GM21447 (cell line): ENCODE measurements at regions not wholly inside any gene's neighbourhood (a gene's known extent, or its start where the extent isn't known, plus 50 kb on each side); places are given as distances from the start of the nearest gene placed in this dataset.
"Not testable (repeated sequence)": the region's sequence is repeated elsewhere in the genome, so short reads cannot be mapped to it uniquely, and the experiment has no call there.

Experiments used
- ATAC-seq: cut with Tn5 transposase; IDR thresholded peaks from one replicate; pipeline ENCODE4 v1.9.1; 2021; ENCODE audit not compliant: unreplicated experiment

DNA sequence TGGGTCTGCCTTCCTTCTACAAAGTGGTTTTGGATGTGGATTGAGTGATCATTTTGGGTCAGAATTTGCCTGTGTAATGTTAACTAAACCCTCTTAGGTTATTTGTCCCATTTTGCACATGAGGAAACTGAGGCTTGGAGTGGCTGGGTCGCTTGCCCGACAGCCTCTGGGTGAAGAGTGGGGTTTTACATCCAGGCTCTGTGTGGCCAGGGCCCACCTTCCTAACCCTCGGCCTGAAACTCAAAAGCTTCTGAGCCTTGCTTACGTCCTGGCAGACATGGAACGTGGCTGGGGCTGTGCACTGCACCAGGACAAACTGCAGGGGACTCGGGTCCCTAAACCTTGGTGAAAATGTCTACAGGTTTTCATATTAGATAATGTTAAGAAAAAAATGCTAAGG, 542.4 kb downstream of the TBC1D22A start:
- ATAC-seq, result no peak

DNA sequence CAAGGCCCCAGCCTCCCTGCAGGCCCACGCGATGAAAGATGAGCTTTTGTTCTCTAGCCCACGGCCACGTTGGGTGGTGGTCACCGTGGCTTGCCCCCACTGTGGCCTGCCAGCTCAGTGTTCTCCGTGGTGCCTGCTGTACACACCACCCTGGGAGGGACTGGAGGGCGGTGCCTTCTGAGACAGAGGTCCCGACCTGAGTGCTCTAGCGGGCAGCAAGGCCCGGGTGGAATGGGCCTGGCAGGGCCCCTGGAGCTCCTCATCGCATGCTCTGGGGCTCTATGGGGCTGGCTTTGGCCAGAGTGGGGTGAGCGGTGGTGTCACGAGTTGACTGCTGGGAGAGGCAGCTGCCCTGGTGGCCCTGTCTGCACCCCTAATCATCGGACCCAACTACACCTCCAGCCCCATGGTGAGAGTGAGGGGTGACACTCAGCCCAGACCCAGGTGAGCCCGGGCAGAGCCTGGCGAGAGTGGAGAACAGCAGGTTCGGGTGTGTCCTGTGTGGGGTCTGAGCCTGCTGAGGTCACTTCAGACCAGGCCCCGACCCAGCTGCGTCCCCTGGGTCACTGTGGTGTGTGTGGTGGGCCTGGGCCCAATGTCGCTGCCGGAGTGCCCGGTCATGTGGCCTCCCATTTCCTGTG, 541.9 kb downstream of the TBC1D22A start:
- ATAC-seq, result no peak

DNA sequence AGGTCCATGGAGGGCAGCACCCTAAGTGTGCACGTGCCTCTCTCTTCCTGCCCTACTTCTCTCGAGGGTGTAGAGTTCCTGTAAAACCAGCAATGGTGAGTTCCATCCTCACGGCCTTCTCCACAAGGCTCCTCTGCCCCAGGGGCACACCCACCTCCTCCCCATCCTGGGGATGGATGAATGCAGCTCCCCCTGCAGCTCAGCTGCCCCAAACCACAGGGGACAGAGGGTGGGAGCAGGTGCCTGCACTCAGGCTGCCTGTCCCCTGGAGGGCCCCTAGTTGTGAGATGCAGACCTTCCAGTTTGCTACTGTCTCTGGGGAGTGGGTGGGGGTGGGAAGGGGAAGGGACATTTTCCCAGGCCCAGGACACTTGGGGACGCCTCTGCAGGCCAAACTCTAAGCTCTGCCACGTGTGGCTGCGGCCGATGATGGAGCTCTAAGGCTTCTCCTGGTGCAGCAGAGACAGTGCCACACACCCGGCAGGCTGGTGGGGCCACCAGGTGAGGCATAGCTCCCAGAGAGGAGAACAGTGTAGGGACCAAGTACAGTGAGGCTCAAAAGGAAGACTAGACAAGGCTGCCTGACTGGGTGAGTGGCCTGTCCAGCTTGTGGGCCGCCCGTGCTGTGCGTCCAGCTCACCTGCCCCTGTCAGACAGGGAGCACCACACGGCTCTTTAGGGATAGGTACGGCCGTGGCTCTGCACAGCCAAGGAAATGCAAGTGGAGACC, 540.9 kb downstream of the TBC1D22A start:
- no peak for ATAC-seq

DNA sequence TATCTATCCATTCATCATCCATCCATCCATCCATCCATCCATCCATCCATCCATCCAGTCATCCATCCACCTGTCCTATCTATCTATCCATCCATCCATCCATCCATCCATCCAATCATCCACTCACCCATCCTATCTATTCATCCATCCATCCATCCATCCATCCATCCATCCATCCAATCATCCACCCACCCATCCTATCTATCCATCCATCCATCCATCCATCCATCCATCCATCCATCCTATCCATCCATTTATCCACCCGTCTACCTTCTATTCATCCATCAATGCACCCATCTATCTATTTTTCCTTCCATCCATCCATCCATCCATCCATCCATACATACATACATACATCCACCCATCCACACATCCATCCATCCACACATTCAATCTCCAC, 540.1 kb downstream of the TBC1D22A start:
- ATAC-seq, result not testable (repeated sequence)

DNA sequence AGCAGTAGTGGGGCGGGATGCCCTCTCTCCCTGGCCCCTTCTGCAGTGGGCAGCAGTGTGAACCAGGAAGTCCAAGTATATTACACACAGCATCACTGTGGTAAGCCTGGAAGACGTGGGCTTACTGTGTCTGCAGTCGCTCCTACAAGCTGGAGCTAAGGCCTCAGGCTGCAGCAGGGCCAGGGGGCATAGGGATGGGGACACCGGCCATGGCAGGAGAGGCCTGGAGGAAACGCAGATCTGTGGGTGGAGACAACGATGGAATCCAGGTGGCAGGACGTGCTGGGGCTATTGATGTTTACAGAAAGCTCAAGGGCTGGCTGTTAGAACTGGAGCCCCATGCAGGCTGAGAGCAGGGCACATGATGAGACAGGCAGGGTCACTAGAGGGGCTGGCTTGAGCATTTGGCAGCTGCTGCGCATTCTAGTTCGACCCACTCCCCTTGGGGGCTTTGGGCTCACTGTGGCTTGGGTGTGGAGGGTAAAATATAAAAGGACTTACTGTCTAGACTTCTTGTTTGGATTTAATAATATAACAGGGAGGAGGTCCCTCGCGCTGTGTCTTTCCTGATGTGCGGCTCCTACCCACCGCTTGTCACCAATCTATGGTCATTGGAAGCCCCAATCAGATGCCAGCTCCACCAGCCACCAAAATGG, 539.5 kb downstream of the TBC1D22A start:
- ATAC-seq, result no peak

DNA sequence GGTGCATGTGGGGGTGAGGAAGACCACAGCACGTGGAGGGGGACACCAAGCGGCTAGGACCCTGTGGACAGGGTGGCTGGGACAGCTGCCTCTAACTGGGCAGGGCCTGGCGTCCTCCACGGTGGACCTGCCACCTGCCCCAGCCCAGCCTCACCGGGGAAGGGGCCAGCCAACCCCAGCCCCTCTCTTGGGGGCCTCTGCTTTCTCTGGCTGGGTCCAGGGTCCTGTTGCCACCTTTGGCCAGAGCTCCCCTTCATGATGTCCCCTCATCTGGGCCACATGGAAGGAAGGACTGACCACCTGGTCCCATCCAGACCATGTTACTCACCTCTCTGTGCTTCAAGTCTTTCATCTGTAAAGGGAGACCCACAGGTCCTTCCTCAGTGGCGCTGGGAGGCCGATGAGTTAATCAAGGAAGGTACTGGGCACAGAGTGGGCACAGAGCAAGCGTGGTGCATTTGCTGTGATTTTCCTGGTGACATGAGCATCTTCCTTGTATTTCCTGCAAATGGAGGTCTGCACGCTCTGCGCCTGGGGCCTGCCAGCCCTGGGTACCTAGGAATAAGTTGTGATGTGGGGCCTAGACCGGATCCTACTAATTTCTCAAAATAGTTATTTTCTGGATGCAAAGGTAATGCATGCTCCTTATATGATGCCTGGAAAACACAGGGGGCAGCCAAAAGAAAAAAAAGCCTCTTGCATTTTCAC, 538.4 kb downstream of the TBC1D22A start:
- no peak for ATAC-seq

DNA sequence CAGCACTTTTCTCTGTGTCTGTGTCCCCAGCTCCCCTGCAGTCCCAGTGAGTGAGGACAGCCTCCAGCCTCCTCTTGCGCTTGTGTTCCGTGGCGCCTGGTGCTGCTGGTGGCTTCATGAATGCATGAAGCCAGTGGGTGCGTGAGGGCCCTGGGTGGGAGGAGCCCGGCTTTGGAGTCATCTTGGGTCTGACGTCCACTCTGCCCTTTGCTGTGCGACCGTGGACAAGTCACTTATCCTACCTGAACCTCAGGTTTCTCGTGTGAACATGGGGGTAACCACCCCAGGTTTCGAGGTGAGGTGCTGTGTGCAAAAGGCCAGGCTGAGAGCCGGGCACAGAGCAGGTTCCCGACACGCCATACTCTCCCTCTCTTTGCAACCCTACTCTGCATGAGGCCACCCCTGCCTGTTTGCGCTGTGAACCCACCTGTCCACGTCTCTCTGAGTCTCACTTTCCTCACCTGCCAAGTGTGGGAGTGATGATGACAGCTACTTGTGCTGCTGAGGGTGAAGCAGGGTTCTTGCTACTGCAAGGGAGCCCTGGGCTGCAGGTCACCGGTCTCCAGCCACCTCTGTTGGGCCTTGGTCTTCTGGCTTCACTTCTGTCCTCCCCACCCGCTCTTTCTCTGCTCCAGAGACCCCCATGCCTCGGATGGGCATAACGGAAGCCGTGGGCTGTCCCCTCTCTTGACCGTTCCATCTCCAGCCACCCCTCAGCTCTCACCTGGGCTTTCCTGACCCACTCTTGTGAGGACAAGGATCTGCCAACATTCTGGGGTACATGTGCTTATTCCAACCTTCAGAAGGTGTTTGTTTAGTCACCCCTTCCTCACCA, 537.6 kb downstream of the TBC1D22A start:
- ATAC-seq, result no peak

DNA sequence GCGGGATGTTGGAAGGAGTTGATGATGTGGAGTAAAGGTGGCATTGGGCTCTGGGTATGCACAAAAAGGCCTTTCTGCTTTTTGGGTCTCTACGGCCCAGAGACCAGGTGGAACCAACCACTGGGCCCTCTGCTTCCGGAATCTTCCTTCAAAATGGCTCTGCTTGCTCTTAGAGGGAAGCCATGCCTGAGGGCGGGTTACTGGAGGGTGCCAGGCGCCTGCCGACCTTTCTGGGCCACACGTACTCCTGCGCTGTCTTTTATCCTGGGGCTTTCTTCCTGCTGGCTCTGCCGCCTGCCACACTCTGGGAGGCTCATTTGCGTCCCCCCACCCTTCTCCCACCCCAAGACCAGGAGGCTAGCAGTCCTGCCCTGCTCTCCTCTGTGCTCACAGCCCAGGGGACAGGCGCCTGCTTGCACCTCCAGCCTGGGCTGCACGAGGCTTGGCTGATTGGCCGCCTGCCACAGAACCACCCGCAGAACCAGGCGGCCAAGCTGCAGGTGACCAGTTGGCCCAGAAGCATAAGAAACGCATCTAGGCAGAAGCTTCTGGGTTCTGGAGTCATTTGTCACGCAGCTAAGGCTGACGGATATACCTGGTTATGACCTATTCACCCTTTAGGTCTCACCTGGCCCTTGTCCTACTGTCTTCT, 536.9 kb downstream of the TBC1D22A start:
- no peak for ATAC-seq

DNA sequence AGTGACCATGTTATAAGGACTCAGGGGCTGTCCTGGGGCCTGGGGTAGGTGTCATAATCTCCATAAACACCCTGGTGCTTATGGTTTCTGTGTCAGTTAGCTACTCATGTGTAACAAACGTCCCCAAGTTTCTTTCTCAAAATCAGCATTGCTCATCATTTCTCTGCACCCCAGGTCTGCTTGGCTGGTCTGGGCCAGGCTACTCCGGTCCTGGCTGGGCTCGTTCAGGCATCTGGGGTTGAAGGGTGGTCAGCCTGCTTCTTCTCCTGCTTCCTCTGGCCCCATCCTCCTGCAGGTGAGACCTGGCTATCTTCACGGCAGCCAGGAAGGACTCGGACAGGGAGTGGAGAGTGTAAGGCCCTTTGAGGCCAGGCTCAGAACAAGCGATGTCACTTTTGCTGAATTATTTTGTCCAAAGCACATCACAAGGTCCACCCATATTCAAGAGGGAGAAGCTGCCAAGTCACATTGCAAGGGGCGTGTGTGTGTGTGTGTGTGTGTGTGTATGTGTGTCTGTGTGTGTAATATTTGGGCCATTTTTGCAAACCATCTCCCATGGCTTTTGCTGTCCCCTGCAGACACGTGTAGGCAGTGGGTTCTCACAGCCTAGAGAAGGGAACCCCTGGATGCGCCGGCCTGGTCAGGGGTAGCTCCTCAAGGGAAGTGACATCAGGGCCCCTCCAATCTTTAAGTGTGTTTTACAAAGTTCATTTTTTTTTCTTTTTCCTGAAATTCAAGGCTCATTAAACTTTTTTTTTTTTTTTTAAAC, 535.8 kb downstream of the TBC1D22A start:
- no peak for ATAC-seq

DNA sequence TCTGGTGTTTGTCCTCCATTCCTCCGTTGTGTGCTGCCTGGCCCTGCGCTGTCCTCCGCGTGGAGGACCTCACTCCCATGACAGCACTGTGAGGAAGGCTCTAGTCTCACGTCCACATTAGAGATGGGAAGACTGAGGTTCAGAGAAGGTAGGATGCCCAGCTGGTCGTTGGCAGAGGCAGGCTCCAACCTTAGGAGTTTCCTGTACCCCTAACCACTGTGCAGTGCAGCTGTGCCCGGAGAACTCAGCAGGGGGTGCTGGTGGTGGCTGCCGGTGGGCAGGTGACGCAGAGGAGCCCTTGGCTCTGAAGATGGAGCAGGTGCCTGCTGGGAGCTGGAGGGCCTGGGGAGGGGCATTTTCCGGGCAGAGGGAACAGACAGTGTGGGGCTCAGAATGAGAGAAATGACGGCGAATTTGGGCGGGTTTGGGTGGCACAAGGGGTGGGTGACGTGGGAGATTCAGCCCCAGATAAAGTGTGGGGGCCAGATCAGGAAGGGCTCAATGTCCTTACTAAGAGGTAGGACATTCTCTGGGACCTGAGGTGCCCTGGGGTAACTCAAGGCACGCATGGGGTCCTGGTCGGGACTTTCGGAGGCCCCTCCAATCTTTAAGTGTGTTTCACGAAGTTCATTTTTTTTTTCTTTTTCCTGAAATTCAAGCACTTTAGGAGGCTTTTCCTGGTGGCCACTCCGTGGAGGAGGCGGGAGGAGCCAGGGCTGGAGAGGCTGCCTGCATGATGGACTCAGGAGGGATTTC, 535.0 kb downstream of the TBC1D22A start:
- ATAC-seq, result no peak

DNA sequence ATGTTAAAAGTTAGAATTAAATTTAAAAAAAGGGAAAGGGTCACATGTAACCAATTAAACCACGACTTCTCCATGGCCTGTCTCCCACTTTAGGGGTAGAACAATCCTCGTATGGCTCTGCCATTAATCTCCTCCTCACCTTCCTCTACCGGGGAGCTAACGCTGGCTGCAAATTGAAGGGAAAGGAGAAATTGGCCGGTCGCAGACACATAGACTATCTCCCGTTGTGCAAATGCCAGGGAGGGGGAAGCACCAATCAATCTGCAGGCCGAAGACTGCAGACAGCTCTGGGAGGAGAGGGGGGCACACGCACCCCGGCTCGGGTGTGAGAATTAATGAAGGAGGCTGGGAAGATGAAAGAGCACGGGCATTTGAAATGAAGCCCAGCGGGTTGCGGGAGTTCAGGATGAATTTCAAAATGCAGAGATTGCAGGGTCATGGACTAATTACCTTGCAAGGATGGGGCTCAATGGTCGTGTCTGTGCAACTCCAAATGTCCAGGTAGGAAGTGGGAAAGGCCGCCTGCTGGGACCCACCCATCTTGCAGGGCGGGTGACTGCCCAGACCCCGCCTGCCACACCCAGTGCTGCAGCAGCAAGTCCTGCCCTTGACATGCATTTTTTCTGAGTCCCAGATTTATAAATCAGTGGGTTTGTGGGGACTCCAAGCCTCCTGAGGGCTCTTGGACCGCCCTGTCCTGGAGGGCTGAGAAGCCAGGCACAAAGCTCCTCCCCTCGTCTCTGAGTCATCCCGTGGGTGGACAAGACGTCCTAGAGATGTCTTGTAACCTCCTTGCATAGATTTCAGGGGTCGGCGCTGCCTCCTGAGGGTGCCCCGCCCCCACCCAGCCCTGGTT, 534.2 kb downstream of the TBC1D22A start:
- ATAC-seq, result no peak

DNA sequence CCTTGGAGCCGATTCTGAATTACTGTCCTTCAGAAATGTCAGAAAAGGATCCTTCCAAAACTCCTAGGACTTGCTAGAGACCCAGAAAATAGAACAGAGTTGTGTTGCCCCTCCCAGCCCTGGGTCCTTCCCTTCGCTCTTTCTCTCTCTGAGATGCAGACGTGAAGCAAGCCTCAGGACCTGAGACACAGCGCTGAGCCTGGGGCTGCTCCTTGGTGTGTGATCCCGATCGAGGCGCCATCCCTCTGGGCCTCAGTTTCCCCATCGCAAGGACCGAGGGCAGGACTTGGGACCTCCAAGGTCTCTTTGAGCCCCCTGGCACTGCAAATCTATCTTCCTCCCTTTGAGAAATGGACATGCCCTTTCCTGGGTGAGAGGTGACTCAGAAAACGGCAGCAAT, 533.5 kb downstream of the TBC1D22A start:
- no peak for ATAC-seq

DNA sequence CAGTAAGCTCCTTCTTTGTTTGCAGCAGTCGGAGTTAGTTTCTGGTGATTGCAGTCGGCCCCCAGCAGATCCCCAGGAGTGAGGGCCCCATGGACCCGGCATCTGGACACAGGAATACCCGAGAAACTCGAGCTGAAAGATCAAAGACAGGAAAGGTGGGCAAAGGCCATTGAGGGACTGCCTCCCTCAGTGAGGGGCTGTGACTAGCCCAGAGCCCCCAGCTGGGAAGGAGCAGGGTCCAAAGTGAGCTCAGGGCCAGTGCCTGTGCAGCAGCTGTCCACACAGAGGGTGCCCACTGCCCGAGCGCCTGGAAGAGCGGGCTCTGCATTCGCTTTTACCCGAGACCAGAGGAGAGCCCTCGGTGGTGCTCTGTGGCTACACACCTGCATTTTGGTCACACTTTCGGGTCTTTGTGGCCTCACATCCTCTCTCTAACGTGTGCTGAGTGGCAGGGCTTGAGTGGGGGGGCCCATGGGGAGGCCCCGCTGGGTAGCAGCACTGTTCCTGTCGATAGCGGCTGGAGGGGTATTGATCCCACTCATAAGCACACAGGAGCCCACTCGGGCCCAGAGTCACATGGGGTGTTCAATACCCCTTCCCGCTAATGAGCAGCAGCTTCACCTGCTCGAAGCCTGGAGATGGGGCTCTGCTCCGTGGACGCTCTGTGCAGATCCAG, 532.9 kb downstream of the TBC1D22A start:
- ATAC-seq, result no peak

DNA sequence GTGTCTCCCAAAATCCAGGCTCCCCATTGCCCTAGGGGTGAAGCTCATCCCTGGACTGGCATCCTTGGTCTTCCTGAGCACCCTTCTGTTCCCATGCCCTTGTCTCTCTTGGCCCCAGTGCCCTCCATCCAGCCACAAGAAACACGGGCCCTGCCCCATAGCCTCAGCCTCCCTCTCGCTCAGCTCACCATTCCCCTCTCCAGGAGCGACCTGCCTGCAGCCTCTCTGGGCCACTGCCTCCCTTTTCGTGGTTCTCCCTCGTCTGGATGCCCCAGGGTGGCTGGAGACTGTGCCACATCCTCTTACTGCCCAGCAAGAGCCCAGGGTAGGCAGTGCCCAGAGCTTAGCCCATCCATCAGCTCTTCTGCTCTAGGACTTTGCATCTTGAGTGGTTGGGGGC, 532.1 kb downstream of the TBC1D22A start:
- no peak for ATAC-seq

DNA sequence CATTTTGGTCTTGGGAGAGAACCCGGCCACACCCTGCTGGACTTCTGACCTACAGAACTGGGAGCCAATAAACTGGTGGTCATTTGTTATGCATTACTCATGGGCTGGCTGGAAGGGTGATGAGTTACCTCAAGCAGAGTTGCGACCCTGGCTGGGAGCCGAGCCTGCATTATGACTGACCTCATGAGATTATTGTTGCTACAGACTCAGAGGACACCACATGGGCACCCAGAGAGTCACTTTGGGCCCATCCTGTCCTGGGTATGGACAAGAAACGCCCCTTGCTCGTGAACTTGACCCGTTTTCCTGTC, 531.7 kb downstream of the TBC1D22A start:
- no peak for ATAC-seq

DNA sequence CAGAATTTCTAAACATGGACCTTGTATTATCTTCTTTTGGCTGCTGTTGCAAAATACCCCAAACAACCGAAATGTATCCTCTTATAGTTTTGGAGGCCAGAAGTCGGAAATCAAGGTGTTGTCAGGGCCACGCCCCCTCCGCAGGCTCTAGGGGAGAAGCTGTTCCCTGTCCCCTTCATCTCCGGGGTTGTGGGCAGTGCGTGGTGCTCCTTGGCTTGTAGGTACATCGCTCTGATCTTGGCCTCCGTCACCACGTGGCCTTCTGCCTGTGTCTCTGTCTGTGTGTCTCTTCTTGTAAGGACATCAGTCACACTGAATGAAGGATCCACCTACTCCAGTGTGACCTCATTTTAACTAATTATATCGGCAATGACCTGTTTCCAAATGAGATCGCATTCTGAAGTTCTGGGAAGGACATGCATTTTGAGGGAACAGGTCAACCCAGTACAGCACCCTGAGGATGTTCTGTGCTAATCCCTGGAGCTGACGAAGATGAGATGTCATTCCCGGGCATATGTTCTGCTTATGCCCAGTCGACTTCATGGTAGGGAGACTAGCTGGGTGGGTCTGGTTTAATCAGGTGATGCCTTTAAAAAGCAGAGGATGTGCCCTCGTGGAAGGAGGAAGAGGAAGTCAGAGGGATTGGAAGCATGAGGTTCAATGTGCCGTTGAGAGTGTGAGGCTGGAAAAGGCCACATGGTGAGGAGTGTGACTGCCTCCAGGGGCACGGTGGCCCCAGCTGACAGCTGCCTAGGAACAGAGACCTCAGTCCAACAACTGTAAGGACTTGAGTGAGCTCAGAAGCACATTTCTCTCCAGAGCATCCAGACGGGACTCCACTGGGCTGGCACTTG, 531.1 kb downstream of the TBC1D22A start:
- no peak for ATAC-seq
